Kidney (tissue), 13 donors: ENCODE measurements at regions not wholly inside any gene's neighbourhood (a gene's known extent, or its start where the extent isn't known, plus 50 kb on each side); places are given as distances from the start of the nearest gene placed in this dataset.
"Not testable (repeated sequence)": the region's sequence is repeated elsewhere in the genome, so short reads cannot be mapped to it uniquely, and the experiment has no call there.

ENCODE experiments used
- DNase-seq, 5 donors: peaks; one replicate each; pipeline ENCODE4 v3.0.0-alpha.2; 2013 to 2020
- FAIRE-seq: peaks from 2 replicates; lab custom pipeline; 2012; peaks lifted over from hg19 to GRCh38; lab: Jason Lieb, UNC
- H3K27ac ChIP-seq, 2 donors: one replicate each; pipeline ENCODE4 v1.7.0; 2013; ENCODE audit warnings: low read depth in 2 of 2, low read length in 2 of 2, inconsistent platforms in 1 of 2
- H3K27me3 ChIP-seq: one replicate; pipeline ENCODE4 v1.7.1; 2013; ENCODE audit warnings: low read length, inconsistent platforms; ENCODE audit not compliant: control insufficient read depth, insufficient read depth
- H3K36me3 ChIP-seq, 3 donors: one replicate each; pipeline versions ENCODE4 v1.7.0 to v1.7.1; 2013; ENCODE audit warnings: low read length in 3 of 3, control low read depth in 1 of 3, inconsistent platforms in 1 of 3; ENCODE audit not compliant: insufficient read depth in 3 of 3, control insufficient read depth in 2 of 3
- H3K4me1 ChIP-seq, 3 donors: one replicate each; pipeline versions ENCODE4 v1.7.0 to v1.7.1; 2013; ENCODE audit warnings: low read length in 3 of 3, inconsistent platforms in 1 of 3, low read depth in 1 of 3; ENCODE audit not compliant: control insufficient read depth in 2 of 3, insufficient read depth in 2 of 3
- H3K4me3 ChIP-seq, 3 donors: one replicate each; pipeline versions ENCODE4 v1.7.0 to v1.8.1; 2013; ENCODE audit warnings: low read length in 3 of 3, control low read depth in 1 of 3, inconsistent platforms in 1 of 3
- H3K9ac ChIP-seq, 3 donors: one replicate each; pipeline versions ENCODE4 v1.7.0 to v1.7.1; 2013; ENCODE audit warnings: low read length in 3 of 3, control low read depth in 1 of 3, inconsistent platforms in 1 of 3
- H3K9me3 ChIP-seq, 3 donors: one replicate each; pipeline versions ENCODE4 v1.7.0 to v1.7.1; 2013; ENCODE audit warnings: low read length in 3 of 3, control low read depth in 1 of 3, inconsistent platforms in 1 of 3; ENCODE audit not compliant: control insufficient read depth in 2 of 3, insufficient read depth in 1 of 3
- intact Hi-C: fragments of 100-400 bp; cut with DNase I; formaldehyde crosslinking; loops from one replicate; pipeline ENCODE4 v1.11.1; 2022
- TF ChIP-seq, protein P1 (sequence below): IDR thresholded peaks from 3 replicates; pipeline ENCODE4 v1.5.1; 2012; ENCODE audit warnings: mild to moderate bottlenecking, moderate library complexity, borderline replicate concordance; ENCODE audit not compliant: insufficient read depth; ENCODE audit errors: extremely low read depth
- donor health status: control.
- donor health status: control.
- donor health status: control.
- donor health status: control.
- donor health status: control.
- donor health status: DM: yes; HTN: yes; CAD: no.
- donor health status: Normal renal cell carcinoma (clear cell type).

DNA sequence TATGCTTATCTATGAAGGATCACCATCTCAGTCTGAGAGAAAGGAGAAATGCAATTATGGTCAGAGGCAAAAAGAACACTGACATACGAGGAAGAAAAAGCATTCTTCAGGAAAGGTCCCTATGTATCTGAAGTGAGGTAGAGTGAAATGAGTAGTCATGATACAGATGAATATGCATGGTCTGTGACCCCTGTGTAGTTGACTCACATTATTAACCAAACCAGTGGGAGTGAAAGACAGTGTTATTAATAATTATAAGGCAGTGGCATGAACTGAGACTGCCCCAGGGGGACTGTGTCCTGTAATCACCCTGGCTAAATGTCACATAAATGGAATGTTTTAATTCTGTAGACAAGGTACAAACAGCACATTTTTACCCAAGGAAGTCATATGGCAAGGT, 1320.2 kb upstream of the PCDH9 start:
- FAIRE-seq (no peak), DNase-seq (peak in 1 of 5 donors; percentile 4)

DNA sequence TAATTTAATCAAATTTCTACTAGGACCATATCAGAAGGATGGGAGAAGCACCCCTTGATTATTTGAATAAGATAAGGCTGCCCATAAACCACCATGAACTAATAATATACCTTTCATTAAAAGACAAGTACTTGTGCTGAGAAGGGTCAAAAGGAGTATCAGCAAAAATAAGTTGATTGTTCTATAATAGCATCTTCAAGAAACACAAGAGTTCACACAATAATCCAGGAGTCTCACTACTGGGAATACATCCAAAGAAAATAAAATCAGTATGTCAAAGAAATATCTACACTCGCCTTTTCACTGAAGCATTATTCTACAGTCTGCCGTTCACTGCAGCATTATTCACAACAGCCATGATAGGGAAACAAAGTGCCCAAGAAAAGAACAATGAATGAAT, 1310.1 kb upstream of the PCDH9 start:
- FAIRE-seq (no peak), DNase-seq (no peak)

More for the DNA sequence above, 1320.2 kb upstream of the PCDH9 start:
- H3K27ac ChIP-seq: no peak overlapping the region
- H3K27me3 ChIP-seq: no peaks in the 10 kb centered on the region
- no peaks in the 10 kb centered on the region for H3K4me1 ChIP-seq
- intact Hi-C loops: loop anchor here (10.0 kb wide), 1 partner anchor 994 kb away; no protein-coding TSS in a partner anchor
- H3K9me3 ChIP-seq: no peaks in the 10 kb centered on the region
- no peak overlapping the region for H3K4me3 ChIP-seq
- TF ChIP-seq, protein P1, sequence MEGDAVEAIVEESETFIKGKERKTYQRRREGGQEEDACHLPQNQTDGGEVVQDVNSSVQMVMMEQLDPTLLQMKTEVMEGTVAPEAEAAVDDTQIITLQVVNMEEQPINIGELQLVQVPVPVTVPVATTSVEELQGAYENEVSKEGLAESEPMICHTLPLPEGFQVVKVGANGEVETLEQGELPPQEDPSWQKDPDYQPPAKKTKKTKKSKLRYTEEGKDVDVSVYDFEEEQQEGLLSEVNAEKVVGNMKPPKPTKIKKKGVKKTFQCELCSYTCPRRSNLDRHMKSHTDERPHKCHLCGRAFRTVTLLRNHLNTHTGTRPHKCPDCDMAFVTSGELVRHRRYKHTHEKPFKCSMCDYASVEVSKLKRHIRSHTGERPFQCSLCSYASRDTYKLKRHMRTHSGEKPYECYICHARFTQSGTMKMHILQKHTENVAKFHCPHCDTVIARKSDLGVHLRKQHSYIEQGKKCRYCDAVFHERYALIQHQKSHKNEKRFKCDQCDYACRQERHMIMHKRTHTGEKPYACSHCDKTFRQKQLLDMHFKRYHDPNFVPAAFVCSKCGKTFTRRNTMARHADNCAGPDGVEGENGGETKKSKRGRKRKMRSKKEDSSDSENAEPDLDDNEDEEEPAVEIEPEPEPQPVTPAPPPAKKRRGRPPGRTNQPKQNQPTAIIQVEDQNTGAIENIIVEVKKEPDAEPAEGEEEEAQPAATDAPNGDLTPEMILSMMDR: no peak
- no peak overlapping the region for H3K9ac ChIP-seq
- no peaks in the 10 kb centered on the region for H3K36me3 ChIP-seq

DNA sequence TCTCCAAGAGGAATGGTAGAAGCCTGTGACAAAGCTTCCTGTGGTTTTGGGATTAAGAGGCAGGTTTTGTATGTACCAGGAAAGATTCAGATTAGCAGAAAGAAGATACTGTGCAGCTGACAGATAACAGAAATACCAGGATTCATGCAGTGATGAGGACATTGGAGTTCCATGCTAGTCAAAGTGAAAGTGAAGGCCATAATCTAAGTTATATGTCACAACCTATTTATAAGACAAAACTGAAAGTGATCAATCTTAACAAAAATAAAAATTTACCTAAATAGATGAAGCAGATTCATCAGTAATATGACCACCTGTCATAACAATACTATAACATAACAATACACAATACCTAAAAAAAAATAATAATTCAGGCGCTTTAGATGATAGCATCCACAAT, 1305.2 kb upstream of the PCDH9 start:
- H3K27ac ChIP-seq: no peak overlapping the region
- no peak for DNase-seq
- no peak for FAIRE-seq
- H3K27me3 ChIP-seq: no peaks in the 10 kb centered on the region
- H3K36me3 ChIP-seq: no peaks in the 10 kb centered on the region
- no peak overlapping the region for H3K9ac ChIP-seq
- H3K9me3 ChIP-seq: no peaks in the 10 kb centered on the region
- intact Hi-C loops: no loop called here
- TF ChIP-seq, protein P1: no peak
- no peaks in the 10 kb centered on the region for H3K4me1 ChIP-seq
- no peak overlapping the region for H3K4me3 ChIP-seq

More for the DNA sequence above, 1310.1 kb upstream of the PCDH9 start:
- Histone ChIP-seq H3K27me3 (no peaks in the 10 kb centered on the region), H3K9me3 (no peaks in the 10 kb centered on the region), H3K36me3 (no peaks in the 10 kb centered on the region), H3K9ac (no peak overlapping the region), H3K27ac (no peak overlapping the region), H3K4me3 (no peak overlapping the region), H3K4me1 (no peaks in the 10 kb centered on the region)
- intact Hi-C loops: no loop called here
- TF ChIP-seq, protein P1: no peak

DNA sequence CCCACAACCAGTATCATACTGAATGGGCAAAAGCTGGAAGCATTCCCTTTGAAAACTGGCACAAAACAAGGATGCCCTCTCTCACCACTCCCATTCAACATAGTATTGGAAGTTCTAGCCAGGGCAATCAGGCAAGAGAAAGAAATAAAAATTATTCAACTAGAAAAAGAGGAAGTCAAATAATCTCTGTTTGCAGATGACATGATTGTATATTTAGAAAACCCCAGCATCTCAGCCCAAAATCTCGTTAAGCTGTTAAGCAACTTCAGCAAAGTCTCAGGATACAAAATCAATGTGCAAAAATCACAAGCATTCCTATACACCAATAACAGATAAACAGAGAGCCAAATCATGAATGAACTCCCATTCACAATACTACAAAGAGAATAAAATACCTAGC, 1297.0 kb upstream of the PCDH9 start:
- H3K9me3 ChIP-seq, DNase-seq, intact Hi-C loops, H3K27ac ChIP-seq, FAIRE-seq, H3K4me3 ChIP-seq, H3K4me1 ChIP-seq, H3K27me3 ChIP-seq, H3K9ac ChIP-seq, H3K36me3 ChIP-seq: not testable (repeated sequence)
